ENCODE measurements at regions not wholly inside any gene's neighbourhood (a gene's known extent, or its start where the extent isn't known, plus 50 kb on each side); places are given as distances from the start of the nearest gene placed in this dataset.

DNA sequence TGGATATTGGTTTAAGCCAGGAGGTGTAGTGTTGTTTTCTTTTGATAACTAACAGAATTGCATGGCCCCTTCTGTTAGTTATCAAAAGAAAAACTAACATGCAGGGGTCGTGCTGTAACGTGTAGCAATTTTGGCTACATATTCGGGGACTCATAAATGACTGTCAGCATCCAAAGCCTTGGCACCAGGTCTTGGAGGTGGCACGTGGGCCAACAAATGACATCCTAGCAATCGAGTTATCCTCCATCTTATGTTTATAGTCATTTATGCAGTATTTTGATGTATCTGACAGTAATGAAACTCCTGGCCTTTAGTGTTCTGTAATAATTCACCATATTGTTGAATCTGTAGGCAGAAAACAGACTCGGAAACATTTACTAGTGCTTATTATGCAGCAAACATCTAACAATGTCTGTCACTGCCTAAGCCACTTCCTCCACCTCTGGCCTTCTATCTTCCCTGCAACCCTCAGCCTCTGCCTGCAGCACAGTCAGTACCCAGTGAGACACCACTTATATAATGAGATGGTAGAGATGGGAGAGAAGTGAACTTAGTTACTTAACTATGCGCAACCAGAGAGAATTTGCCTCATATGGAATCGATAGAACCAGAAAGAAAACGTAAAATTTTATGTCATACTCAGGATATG lies 184.6 kb downstream of the AEBP2 start:
- TF ChIP-seq, protein P1, sequence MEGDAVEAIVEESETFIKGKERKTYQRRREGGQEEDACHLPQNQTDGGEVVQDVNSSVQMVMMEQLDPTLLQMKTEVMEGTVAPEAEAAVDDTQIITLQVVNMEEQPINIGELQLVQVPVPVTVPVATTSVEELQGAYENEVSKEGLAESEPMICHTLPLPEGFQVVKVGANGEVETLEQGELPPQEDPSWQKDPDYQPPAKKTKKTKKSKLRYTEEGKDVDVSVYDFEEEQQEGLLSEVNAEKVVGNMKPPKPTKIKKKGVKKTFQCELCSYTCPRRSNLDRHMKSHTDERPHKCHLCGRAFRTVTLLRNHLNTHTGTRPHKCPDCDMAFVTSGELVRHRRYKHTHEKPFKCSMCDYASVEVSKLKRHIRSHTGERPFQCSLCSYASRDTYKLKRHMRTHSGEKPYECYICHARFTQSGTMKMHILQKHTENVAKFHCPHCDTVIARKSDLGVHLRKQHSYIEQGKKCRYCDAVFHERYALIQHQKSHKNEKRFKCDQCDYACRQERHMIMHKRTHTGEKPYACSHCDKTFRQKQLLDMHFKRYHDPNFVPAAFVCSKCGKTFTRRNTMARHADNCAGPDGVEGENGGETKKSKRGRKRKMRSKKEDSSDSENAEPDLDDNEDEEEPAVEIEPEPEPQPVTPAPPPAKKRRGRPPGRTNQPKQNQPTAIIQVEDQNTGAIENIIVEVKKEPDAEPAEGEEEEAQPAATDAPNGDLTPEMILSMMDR (IDR thresholded peaks at IDR 0.05): no peak
- no peak for TF ChIP-seq POLR2A (IDR thresholded peaks at IDR 0.05)

Measured in Peyer's patch (tissue), 4 donors.